Stimulated activated naive B cell treated with anti-CD40 and anti-IgM and Interleukin-4, amounts not matched to agents 10 μg/mL and 1 μg/mL and 100 μg/mL, for 72 hours (primary cell): ENCODE measurements at regions not wholly inside any gene's neighbourhood (a gene's known extent, or its start where the extent isn't known, plus 50 kb on each side); places are given as distances from the start of the nearest gene placed in this dataset.

Experiments used
- ATAC-seq, 2 donors: fragments of 150-1000 bp; cut with Tn5 transposase; replicated peaks; 2 replicates each; pipeline ENCODE4 v1.10.0; 2021; ENCODE audit warnings: moderate library complexity in 1 of 2
- DNase-seq: peaks from one replicate; pipeline ENCODE4 v3.0.0; 2021
- H3K27ac Mint-ChIP-seq: one replicate; pipeline ENCODE4 v1.8.0; 2022; ENCODE audit warnings: mild to moderate bottlenecking, mixed read lengths
- H3K27me3 Mint-ChIP-seq, 2 donors: one replicate each; pipeline ENCODE4 v1.8.0; 2022; ENCODE audit warnings: mixed read lengths in 2 of 2
- H3K36me3 Mint-ChIP-seq, 2 donors: one replicate each; pipeline ENCODE4 v1.8.0; 2022; ENCODE audit warnings: mixed read lengths in 2 of 2, mild to moderate bottlenecking in 1 of 2
- H3K4me1 Mint-ChIP-seq, 2 donors: one replicate each; pipeline ENCODE4 v1.8.0; 2022; ENCODE audit warnings: mixed read lengths in 2 of 2, mild to moderate bottlenecking in 1 of 2
- H3K4me3 Mint-ChIP-seq, 2 donors: one replicate each; pipeline ENCODE4 v1.8.0; 2022; ENCODE audit warnings: mild to moderate bottlenecking in 2 of 2, mixed read lengths in 2 of 2, moderate library complexity in 1 of 2
- H3K9me3 Mint-ChIP-seq, 2 donors: one replicate each; pipeline ENCODE4 v1.8.0; 2022; ENCODE audit warnings: mixed read lengths in 2 of 2, mild to moderate bottlenecking in 1 of 2

- ATAC-seq: peak in 1 of 2 donors; percentile 67
- Mint-ChIP-seq H3K27ac (no peak overlapping the region), H3K27me3 (peaks cover 0 to 17% of the 10 kb centered on the region in 2 donors), H3K4me1 (peaks cover 0 to 1% of the 10 kb centered on the region in 2 donors), H3K4me3 (no peak overlapping the region), H3K9me3 (no peaks in the 10 kb centered on the region), H3K36me3 (no peaks in the 10 kb centered on the region)
- DNase-seq: no peak
These were observed 145.8 kb upstream of the THRB start for GRCh38 chr3:24640330-24640877.

GRCh38 chr3:24641628-24642027 lies 147.0 kb upstream of the THRB start:
- Mint-ChIP-seq H3K4me3 (no peak overlapping the region), H3K27ac (no peak overlapping the region), H3K27me3 (peaks cover 0 to 17% of the 10 kb centered on the region in 2 donors), H3K36me3 (no peaks in the 10 kb centered on the region), H3K4me1 (peaks cover 0 to 1% of the 10 kb centered on the region in 2 donors), H3K9me3 (no peaks in the 10 kb centered on the region)
- ATAC-seq (no peak), DNase-seq (no peak)

GRCh38 chr3:24645047-24645446 lies 150.4 kb upstream of the THRB start:
- no peaks in the 10 kb centered on the region for H3K9me3 Mint-ChIP-seq
- H3K4me3 Mint-ChIP-seq: no peak overlapping the region
- DNase-seq: no peak
- ATAC-seq: no peak
- H3K27me3 Mint-ChIP-seq: peaks cover 0 to 3% of the 10 kb centered on the region in 2 donors
- H3K4me1 Mint-ChIP-seq: peaks cover 0 to 1% of the 10 kb centered on the region in 2 donors
- no peak overlapping the region for H3K27ac Mint-ChIP-seq
- no peaks in the 10 kb centered on the region for H3K36me3 Mint-ChIP-seq

- Mint-ChIP-seq H3K27me3 (no peaks in the 10 kb centered on the region), H3K27ac (no peak overlapping the region), H3K36me3 (no peaks in the 10 kb centered on the region), H3K9me3 (no peaks in the 10 kb centered on the region), H3K4me3 (no peak overlapping the region), H3K4me1 (no peaks in the 10 kb centered on the region)
- no peak for DNase-seq
- no peak for ATAC-seq
These were observed 152.1 kb upstream of the THRB start for GRCh38 chr3:24646790-24647189.

GRCh38 chr3:24648063-24648462 lies 153.4 kb upstream of the THRB start:
- Mint-ChIP-seq H3K4me3 (no peak overlapping the region), H3K4me1 (no peaks in the 10 kb centered on the region), H3K36me3 (no peaks in the 10 kb centered on the region), H3K27ac (no peak overlapping the region), H3K9me3 (no peaks in the 10 kb centered on the region), H3K27me3 (no peaks in the 10 kb centered on the region)
- DNase-seq (no peak), ATAC-seq (no peak)

GRCh38 chr3:24650839-24651238 lies 156.2 kb upstream of the THRB start:
- Mint-ChIP-seq H3K4me3 (no peak overlapping the region), H3K4me1 (no peaks in the 10 kb centered on the region), H3K27me3 (peaks cover 0 to 11% of the 10 kb centered on the region in 2 donors), H3K9me3 (peaks cover 3 to 7% of the 10 kb centered on the region in 2 donors), H3K36me3 (no peaks in the 10 kb centered on the region), H3K27ac (no peak overlapping the region)
- DNase-seq: no peak
- no peak for ATAC-seq

- Mint-ChIP-seq H3K4me3 (no peak overlapping the region), H3K27me3 (peaks cover 0 to 25% of the 10 kb centered on the region in 2 donors)
These were observed 163.3 kb upstream of the THRB start for GRCh38 chr3:24657870-24658510.

GRCh38 chr3:24661175-24661584 lies 166.5 kb upstream of the THRB start:
- Mint-ChIP-seq H3K27ac (peak overlapping the region; percentile 43), H3K4me3 (no peak overlapping the region), H3K36me3 (no peaks in the 10 kb centered on the region), H3K9me3 (peaks cover 0 to under 1% of the 10 kb centered on the region in 2 donors), H3K27me3 (peaks cover 0 to 13% of the 10 kb centered on the region in 2 donors), H3K4me1 (peaks cover 6 to 17% of the 10 kb centered on the region in 2 donors)
- DNase-seq: no peak
- ATAC-seq: peak in 1 of 2 donors; percentile 39

More at GRCh38 chr3:24657870-24658510, 163.3 kb upstream of the THRB start:
- ATAC-seq: no peak
- peaks cover 5 to 10% of the 10 kb centered on the region in 2 donors for H3K9me3 Mint-ChIP-seq
- no peaks in the 10 kb centered on the region for H3K36me3 Mint-ChIP-seq
- no peak for DNase-seq
- H3K27ac Mint-ChIP-seq: no peak overlapping the region
- peaks cover 6 to 17% of the 10 kb centered on the region in 2 donors for H3K4me1 Mint-ChIP-seq

- no peaks in the 10 kb centered on the region for H3K36me3 Mint-ChIP-seq
- no peak for ATAC-seq
- peaks cover 0 to 13% of the 10 kb centered on the region in 2 donors for H3K27me3 Mint-ChIP-seq
These were observed 168.0 kb upstream of the THRB start for GRCh38 chr3:24662449-24663345.

GRCh38 chr3:24663406-24663805 lies 168.8 kb upstream of the THRB start:
- Mint-ChIP-seq H3K27me3 (peaks cover 0 to 12% of the 10 kb centered on the region in 2 donors), H3K4me3 (no peak overlapping the region), H3K36me3 (no peaks in the 10 kb centered on the region), H3K4me1 (peaks cover 6 to 17% of the 10 kb centered on the region in 2 donors), H3K27ac (no peak overlapping the region), H3K9me3 (no peaks in the 10 kb centered on the region)
- no peak for ATAC-seq
- DNase-seq: no peak

More at GRCh38 chr3:24662449-24663345, 168.0 kb upstream of the THRB start:
- H3K9me3 Mint-ChIP-seq: no peaks in the 10 kb centered on the region
- DNase-seq: no peak
- H3K4me3 Mint-ChIP-seq: no peak overlapping the region
- H3K27ac Mint-ChIP-seq: no peak overlapping the region
- H3K4me1 Mint-ChIP-seq: peaks cover 6 to 17% of the 10 kb centered on the region in 2 donors

GRCh38 chr3:24668039-24668438 lies 173.4 kb upstream of the THRB start:
- ATAC-seq (no peak), DNase-seq (no peak)
- no peaks in the 10 kb centered on the region for H3K4me1 Mint-ChIP-seq
- H3K9me3 Mint-ChIP-seq: no peaks in the 10 kb centered on the region
- no peaks in the 10 kb centered on the region for H3K27me3 Mint-ChIP-seq
- no peaks in the 10 kb centered on the region for H3K36me3 Mint-ChIP-seq
- no peak overlapping the region for H3K4me3 Mint-ChIP-seq
- H3K27ac Mint-ChIP-seq: no peak overlapping the region

GRCh38 chr3:24670871-24671270 lies 176.2 kb upstream of the THRB start:
- Mint-ChIP-seq H3K4me3 (no peak overlapping the region), H3K4me1 (no peaks in the 10 kb centered on the region)
- no peak for ATAC-seq

GRCh38 chr3:24673596-24673995 lies 178.9 kb upstream of the THRB start:
- no peaks in the 10 kb centered on the region for H3K9me3 Mint-ChIP-seq
- ATAC-seq (no peak), DNase-seq (no peak)
- H3K27ac Mint-ChIP-seq: no peak overlapping the region
- H3K4me1 Mint-ChIP-seq: peaks cover 5 to 12% of the 10 kb centered on the region in 2 donors
- H3K27me3 Mint-ChIP-seq: no peaks in the 10 kb centered on the region
- no peak overlapping the region for H3K4me3 Mint-ChIP-seq
- H3K36me3 Mint-ChIP-seq: no peaks in the 10 kb centered on the region

More at GRCh38 chr3:24670871-24671270, 176.2 kb upstream of the THRB start:
- H3K36me3 Mint-ChIP-seq: no peaks in the 10 kb centered on the region
- no peak for DNase-seq
- H3K27ac Mint-ChIP-seq: no peak overlapping the region
- H3K9me3 Mint-ChIP-seq: no peaks in the 10 kb centered on the region
- no peaks in the 10 kb centered on the region for H3K27me3 Mint-ChIP-seq

- Mint-ChIP-seq H3K27me3 (no peaks in the 10 kb centered on the region), H3K36me3 (no peaks in the 10 kb centered on the region), H3K4me1 (peaks cover 7 to 14% of the 10 kb centered on the region in 2 donors), H3K9me3 (no peaks in the 10 kb centered on the region), H3K27ac (no peak overlapping the region), H3K4me3 (no peak overlapping the region)
- DNase-seq (no peak), ATAC-seq (no peak)
These were observed 179.6 kb upstream of the THRB start for GRCh38 chr3:24674261-24674660.
